ENCODE measurements at regions not wholly inside any gene's neighbourhood (a gene's known extent, or its start where the extent isn't known, plus 50 kb on each side); places are given as distances from the start of the nearest gene placed in this dataset.

DNA sequence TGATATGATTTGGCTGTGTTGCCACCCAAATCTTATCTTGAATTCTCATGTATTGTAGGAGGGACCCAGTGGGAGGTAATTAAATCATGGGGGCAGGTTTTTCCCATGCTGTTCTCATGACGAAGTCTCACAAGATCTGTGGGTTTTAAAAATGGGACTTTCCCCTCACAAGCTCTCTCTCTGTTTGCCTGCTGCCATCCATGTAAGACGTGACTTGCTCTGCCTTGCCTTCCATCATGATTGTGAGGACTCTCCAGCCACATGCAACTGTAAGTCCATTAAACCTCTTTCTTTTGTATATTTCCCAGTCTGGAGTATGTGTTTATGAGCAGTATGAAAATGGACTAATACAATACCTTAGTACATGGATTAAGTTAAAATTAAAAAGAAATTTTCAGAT, 1094.7 kb upstream of the SLC39A10 start:
- H3K4me3 ChIP-seq (ENCODE audit: low read depth, low read length): no peak overlapping the region
- TF ChIP-seq, protein P1, sequence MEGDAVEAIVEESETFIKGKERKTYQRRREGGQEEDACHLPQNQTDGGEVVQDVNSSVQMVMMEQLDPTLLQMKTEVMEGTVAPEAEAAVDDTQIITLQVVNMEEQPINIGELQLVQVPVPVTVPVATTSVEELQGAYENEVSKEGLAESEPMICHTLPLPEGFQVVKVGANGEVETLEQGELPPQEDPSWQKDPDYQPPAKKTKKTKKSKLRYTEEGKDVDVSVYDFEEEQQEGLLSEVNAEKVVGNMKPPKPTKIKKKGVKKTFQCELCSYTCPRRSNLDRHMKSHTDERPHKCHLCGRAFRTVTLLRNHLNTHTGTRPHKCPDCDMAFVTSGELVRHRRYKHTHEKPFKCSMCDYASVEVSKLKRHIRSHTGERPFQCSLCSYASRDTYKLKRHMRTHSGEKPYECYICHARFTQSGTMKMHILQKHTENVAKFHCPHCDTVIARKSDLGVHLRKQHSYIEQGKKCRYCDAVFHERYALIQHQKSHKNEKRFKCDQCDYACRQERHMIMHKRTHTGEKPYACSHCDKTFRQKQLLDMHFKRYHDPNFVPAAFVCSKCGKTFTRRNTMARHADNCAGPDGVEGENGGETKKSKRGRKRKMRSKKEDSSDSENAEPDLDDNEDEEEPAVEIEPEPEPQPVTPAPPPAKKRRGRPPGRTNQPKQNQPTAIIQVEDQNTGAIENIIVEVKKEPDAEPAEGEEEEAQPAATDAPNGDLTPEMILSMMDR (IDR thresholded peaks at IDR 0.05; ENCODE audit: insufficient read depth, low read length): no peak
- no peak for DNase-seq (ENCODE audit: low read depth)

DNA sequence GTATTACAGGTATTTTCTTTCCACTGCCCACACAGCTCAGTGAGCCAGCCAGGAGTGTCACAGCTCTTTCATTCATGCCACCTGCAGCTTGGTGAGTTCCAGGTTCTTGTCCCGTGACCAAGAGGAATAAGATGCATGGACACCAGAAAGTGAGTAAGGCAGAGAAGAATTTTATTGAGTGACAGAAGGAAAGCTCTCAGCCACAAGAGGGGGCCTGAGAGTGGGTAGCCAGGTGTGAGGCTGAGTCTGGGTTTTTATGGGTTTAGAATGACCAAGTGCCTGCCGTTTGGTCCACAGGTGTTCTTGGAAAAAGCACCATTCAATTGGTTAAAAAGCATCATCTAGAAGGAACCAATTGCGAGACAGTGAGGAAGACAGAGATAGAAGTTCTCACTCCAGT, 1097.1 kb upstream of the SLC39A10 start:
- no peak for DNase-seq (ENCODE audit: low read depth)
- TF ChIP-seq, protein P1 (IDR thresholded peaks at IDR 0.05; ENCODE audit: insufficient read depth, low read length): no peak
- H3K4me3 ChIP-seq (ENCODE audit: low read depth, low read length): no peak overlapping the region

DNA sequence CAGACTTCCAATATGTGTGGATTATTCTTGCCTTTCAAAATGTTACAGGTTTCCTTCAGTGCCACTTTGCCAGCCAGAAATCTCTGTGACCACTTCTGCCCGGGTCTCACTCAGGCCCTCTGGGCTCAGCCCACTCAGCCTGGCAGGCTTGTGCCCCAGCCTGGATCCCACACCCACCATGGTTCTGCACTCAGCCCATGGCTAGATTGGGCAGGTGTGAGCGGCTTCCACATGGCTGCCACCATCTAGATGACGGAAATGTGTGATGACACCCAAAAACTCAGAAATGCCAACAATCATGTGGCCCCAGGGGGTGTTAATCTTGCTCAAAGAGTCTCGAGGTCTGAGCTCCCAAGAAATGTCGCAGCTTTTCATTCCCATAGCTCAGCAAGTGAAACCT, 1097.5 kb upstream of the SLC39A10 start:
- H3K4me3 ChIP-seq (ENCODE audit: low read depth, low read length): no peak overlapping the region
- DNase-seq (ENCODE audit: low read depth): no peak
- TF ChIP-seq, protein P1 (IDR thresholded peaks at IDR 0.05; ENCODE audit: insufficient read depth, low read length): no peak

DNA sequence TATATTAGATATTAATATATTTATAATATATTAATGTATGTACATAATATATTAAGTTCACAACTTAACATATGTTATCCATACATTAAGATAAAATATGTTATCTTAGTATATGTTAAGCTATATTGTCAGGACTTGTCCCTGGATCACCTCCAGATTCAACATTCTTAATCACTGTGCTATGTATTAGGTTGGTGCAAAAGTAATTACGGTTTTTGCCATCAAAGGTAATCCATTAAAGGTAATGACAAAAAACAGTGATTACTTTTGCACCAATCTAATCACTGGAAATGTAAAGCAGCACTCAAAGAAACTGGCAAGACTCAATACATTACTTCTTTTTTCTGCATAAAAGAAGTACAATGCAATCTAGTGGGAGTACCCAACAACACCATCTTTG, 1099.0 kb upstream of the SLC39A10 start:
- DNase-seq (ENCODE audit: low read depth): no peak
- H3K4me3 ChIP-seq (ENCODE audit: low read depth, low read length): no peak overlapping the region
- TF ChIP-seq, protein P1 (IDR thresholded peaks at IDR 0.05; ENCODE audit: insufficient read depth, low read length): no peak

DNA sequence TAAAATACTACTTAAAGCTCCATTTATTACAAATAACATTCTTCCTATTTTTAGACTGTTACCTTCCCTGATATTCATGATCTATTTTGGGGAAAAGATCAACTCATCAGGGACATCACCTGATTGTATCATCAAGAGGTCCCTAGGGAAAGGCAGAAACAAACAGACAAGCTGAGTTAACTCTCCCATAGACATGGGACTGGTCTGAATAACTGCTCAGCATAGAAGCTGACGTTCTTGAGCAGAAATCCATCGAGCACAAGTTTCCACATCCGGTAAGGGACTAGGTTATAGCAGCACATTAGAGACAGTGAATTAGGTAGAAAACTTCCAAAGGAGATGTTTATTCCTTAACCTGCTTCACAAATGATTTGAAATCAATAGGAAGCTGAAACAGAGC, 1100.4 kb upstream of the SLC39A10 start:
- H3K4me3 ChIP-seq (ENCODE audit: low read depth, low read length): no peak overlapping the region
- TF ChIP-seq, protein P1 (IDR thresholded peaks at IDR 0.05; ENCODE audit: insufficient read depth, low read length): no peak
- DNase-seq (ENCODE audit: low read depth): no peak

DNA sequence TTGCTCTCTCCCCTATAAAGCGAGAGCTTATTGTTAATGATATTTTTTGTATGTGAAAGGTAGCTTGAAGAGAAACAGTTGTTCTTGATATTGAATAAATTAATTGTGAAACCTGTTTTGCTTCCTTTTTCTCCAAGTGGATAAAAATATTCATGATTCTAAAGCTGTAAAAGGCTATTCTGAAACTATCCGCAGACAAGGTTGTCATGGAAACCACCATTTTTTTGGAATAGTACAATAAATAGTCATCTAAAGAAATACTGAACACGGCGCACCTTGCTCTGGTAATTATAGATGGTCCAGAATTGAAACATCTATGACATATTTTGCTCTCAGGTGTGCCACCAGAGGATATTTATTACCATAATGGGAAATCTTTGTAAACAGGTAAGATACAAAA, 1103.0 kb upstream of the SLC39A10 start:
- H3K4me3 ChIP-seq (ENCODE audit: low read depth, low read length): no peak overlapping the region
- no peak for DNase-seq (ENCODE audit: low read depth)
- TF ChIP-seq, protein P1 (IDR thresholded peaks at IDR 0.05; ENCODE audit: insufficient read depth, low read length): no peak

DNA sequence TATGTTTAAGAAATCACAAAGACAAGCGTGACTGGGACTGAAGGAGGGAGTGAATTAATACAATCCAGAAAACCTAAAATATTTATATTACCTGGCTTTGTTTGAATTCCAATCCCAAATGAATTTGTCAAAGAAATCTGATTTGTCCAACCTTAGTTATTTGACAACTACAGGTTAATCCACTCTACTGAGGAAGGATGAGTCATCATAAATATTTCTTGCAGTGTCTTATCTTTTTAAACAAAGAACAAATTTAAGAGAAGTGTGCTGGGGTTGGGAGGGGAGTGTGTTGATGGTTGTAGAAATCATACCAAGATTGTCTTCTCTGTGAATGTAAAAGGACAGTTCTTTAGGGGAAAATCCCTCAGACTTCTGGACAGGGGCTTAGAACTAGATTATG, 1106.3 kb upstream of the SLC39A10 start:
- DNase-seq (ENCODE audit: low read depth): no peak
- no peak overlapping the region for H3K4me3 ChIP-seq (ENCODE audit: low read depth, low read length)
- TF ChIP-seq, protein P1 (IDR thresholded peaks at IDR 0.05; ENCODE audit: insufficient read depth, low read length): no peak

Data from fibroblast of the aortic adventitia (primary cell).